Body of pancreas (tissue), 4 donors: ENCODE measurements at regions not wholly inside any gene's neighbourhood (a gene's known extent, or its start where the extent isn't known, plus 50 kb on each side); places are given as distances from the start of the nearest gene placed in this dataset.
"Not testable (repeated sequence)": the region's sequence is repeated elsewhere in the genome, so short reads cannot be mapped to it uniquely, and the experiment has no call there.

Source experiments
- ATAC-seq: fragments of 150-250 bp; one replicate; pipeline ENCODE4 v1.9.1; 2016
- DNase-seq, 4 donors: peaks; one replicate each; pipeline ENCODE4 v3.0.0-alpha.2; 2019
- H3K27ac ChIP-seq, 4 donors: fragments of 200-600 bp; sonication (generic); 1 replicate in 3 of 4; 2 replicates in 1 of 4; pipeline versions ENCODE4 v1.5.1 to v1.6.1; 2016 to 2019; ENCODE audit warnings: mild to moderate bottlenecking in 1 of 4, mixed read lengths in 1 of 4, moderate library complexity in 1 of 4
- H3K27me3 ChIP-seq, 2 donors: fragments of 200-600 bp; sonication (generic); one replicate each; pipeline ENCODE4 v1.6.0; 2016; ENCODE audit warnings: mild to moderate bottlenecking in 1 of 2
- H3K36me3 ChIP-seq, 2 donors: fragments of 200-600 bp; sonication (generic); replicated peaks in 1 of 2; 2 replicates each; pipeline ENCODE4 v1.5.1; 2016; ENCODE audit warnings: low read depth in 2 of 2; ENCODE audit not compliant: insufficient read depth in 1 of 2
- H3K4me1 ChIP-seq: fragments of 200-600 bp; sonication (generic); one replicate; pipeline ENCODE4 v1.6.0; 2016
- H3K4me3 ChIP-seq, 2 donors: fragments of 200-600 bp; sonication (generic); 1 replicate in 1 of 2; 2 replicates in 1 of 2; pipeline ENCODE4 v1.5.1; 2016 to 2019
- H3K9me3 ChIP-seq, 3 donors: fragments of 200-600 bp; sonication (generic); 1 replicate in 2 of 3; 2 replicates in 1 of 3; pipeline ENCODE4 v1.5.1; 2016
- CTCF ChIP-seq, 7 experiments: fragments of 450-650 bp in 4 of 7; fragments of 200-600 bp in 3 of 7; sonication (generic) in 3 of 7; IDR thresholded peaks; one replicate each; pipeline ENCODE4 v1.5.1; 2016 to 2019; ENCODE audit warnings: antibody characterized with exemption in 7 of 7
- POLR2A ChIP-seq, 3 donors: fragments of 450-650 bp; IDR thresholded peaks; one replicate each; pipeline ENCODE4 v1.6.1; 2016; ENCODE audit warnings: antibody characterized with exemption in 3 of 3, mild to moderate bottlenecking in 2 of 3
- WGBS, 2 donors: methylation state at CpG; one replicate each; pipeline ENCODE4 v1.1.5; 2017; 5-methylcytosine and 5-hydroxymethylcytosine counted together
- intact Hi-C: fragments of 100-400 bp; cut with DNase I; formaldehyde crosslinking; loops from one replicate; pipeline ENCODE4 v1.15.1; 2023

GRCh38 chr20:50360921-50361320, 149.3 kb upstream of the PTPN1 start:
- TF ChIP-seq CTCF (IDR thresholded peaks at IDR 0.05) = no peak
- no peak for TF ChIP-seq POLR2A (IDR thresholded peaks at IDR 0.05)
- WGBS, 2 donors = 82 to 89% methylated on average over 8 of the region's 8 CpGs
- DNase-seq (no peak), ATAC-seq (no peak)
- Histone ChIP-seq H3K4me1 (peaks cover 6% of the 10 kb centered on the region), H3K4me3 (no peak overlapping the region), H3K27ac (no peak overlapping the region), H3K9me3 (no peaks in the 10 kb centered on the region), H3K36me3 (no peaks in the 10 kb centered on the region), H3K27me3 (no peaks in the 10 kb centered on the region)
- intact Hi-C loops = no loop called here

GRCh38 chr20:50362177-50362576, 148.0 kb upstream of the PTPN1 start:
- DNase-seq, H3K36me3 ChIP-seq, intact Hi-C loops, ATAC-seq, H3K9me3 ChIP-seq, H3K27me3 ChIP-seq, H3K27ac ChIP-seq, H3K4me3 ChIP-seq: not testable (repeated sequence)
- WGBS, 2 donors = 93 to 94% methylated on average over 6 of the region's 6 CpGs
- H3K4me1 ChIP-seq = peaks cover 13% of the 10 kb centered on the region

- H3K4me3 ChIP-seq = no peak overlapping the region
- DNase-seq (no peak), ATAC-seq (no peak)
- no peaks in the 10 kb centered on the region for H3K9me3 ChIP-seq
- no peak overlapping the region for H3K27ac ChIP-seq
- 46 to 64% methylated on average over 5 of the region's 5 CpGs for WGBS, 2 donors
- no peaks in the 10 kb centered on the region for H3K27me3 ChIP-seq
- TF ChIP-seq CTCF (IDR thresholded peaks at IDR 0.05) (no peak), POLR2A (IDR thresholded peaks at IDR 0.05) (no peak)
- H3K36me3 ChIP-seq = no peaks in the 10 kb centered on the region
- H3K4me1 ChIP-seq = peaks cover 16% of the 10 kb centered on the region
- intact Hi-C loops = no loop called here
Observed at GRCh38 chr20:50363027-50363426, 147.2 kb upstream of the PTPN1 start.

- no peaks in the 10 kb centered on the region for H3K9me3 ChIP-seq
- H3K27me3 ChIP-seq = no peaks in the 10 kb centered on the region
- no peak for TF ChIP-seq POLR2A (IDR thresholded peaks at IDR 0.05)
- TF ChIP-seq CTCF (IDR thresholded peaks at IDR 0.05) = no peak
- intact Hi-C loops = no loop called here
- H3K27ac ChIP-seq = no peak overlapping the region
- H3K4me3 ChIP-seq = no peak overlapping the region
- DNase-seq (no peak), ATAC-seq (no peak)
- H3K36me3 ChIP-seq = no peaks in the 10 kb centered on the region
- 87 to 93% methylated on average over 4 to 5 of the region's 5 CpGs for WGBS, 2 donors
- peaks cover 17% of the 10 kb centered on the region for H3K4me1 ChIP-seq
Observed at GRCh38 chr20:50363479-50363878, 146.7 kb upstream of the PTPN1 start.

GRCh38 chr20:50364542-50364941, 145.6 kb upstream of the PTPN1 start:
- Histone ChIP-seq H3K4me3 (no peak overlapping the region), H3K36me3 (no peaks in the 10 kb centered on the region), H3K27me3 (no peaks in the 10 kb centered on the region), H3K9me3 (no peaks in the 10 kb centered on the region), H3K27ac (no peak overlapping the region), H3K4me1 (peaks cover 28% of the 10 kb centered on the region)
- DNase-seq (no peak), ATAC-seq (no peak)
- 44 to 54% methylated on average over 6 of the region's 6 CpGs for WGBS, 2 donors
- TF ChIP-seq CTCF (IDR thresholded peaks at IDR 0.05) (no peak), POLR2A (IDR thresholded peaks at IDR 0.05) (no peak)
- intact Hi-C loops = no loop called here
